VCaP (cell line): ENCODE measurements at regions not wholly inside any gene's neighbourhood (a gene's known extent, or its start where the extent isn't known, plus 50 kb on each side); places are given as distances from the start of the nearest gene placed in this dataset.

Experiments used
- H3K27ac ChIP-seq: fragments of 450-650 bp; 2 replicates; pipeline ENCODE4 v1.5.1; 2017
- TF ChIP-seq, protein P1 (sequence below): fragments of 450-650 bp; conservative IDR thresholded peaks from 2 replicates; pipeline ENCODE4 v1.5.1; 2017; ENCODE audit warnings: mild to moderate bottlenecking, moderate library complexity

DNA sequence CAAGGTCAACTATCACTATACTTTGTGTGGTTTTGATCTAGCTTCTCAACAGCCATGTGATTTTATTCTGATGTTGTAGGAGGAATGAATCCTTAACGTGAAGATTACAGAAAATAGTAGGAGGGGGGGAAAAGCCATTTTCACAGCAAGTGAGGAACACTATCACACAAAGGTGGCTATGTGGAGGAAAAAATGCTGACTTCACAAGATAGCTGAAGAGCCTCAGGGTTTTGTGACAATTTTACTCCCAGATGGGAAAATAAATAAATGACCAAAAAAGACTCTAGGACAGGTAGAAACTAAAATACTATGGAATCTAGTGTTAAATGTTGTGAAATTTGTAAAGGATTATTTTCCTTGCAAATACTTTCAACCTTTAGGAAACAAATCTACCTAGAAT is 281.0 kb downstream of the ADRA2A start:
- TF ChIP-seq, protein P1, sequence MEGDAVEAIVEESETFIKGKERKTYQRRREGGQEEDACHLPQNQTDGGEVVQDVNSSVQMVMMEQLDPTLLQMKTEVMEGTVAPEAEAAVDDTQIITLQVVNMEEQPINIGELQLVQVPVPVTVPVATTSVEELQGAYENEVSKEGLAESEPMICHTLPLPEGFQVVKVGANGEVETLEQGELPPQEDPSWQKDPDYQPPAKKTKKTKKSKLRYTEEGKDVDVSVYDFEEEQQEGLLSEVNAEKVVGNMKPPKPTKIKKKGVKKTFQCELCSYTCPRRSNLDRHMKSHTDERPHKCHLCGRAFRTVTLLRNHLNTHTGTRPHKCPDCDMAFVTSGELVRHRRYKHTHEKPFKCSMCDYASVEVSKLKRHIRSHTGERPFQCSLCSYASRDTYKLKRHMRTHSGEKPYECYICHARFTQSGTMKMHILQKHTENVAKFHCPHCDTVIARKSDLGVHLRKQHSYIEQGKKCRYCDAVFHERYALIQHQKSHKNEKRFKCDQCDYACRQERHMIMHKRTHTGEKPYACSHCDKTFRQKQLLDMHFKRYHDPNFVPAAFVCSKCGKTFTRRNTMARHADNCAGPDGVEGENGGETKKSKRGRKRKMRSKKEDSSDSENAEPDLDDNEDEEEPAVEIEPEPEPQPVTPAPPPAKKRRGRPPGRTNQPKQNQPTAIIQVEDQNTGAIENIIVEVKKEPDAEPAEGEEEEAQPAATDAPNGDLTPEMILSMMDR, result no peak
- no peak overlapping the region for H3K27ac ChIP-seq

DNA sequence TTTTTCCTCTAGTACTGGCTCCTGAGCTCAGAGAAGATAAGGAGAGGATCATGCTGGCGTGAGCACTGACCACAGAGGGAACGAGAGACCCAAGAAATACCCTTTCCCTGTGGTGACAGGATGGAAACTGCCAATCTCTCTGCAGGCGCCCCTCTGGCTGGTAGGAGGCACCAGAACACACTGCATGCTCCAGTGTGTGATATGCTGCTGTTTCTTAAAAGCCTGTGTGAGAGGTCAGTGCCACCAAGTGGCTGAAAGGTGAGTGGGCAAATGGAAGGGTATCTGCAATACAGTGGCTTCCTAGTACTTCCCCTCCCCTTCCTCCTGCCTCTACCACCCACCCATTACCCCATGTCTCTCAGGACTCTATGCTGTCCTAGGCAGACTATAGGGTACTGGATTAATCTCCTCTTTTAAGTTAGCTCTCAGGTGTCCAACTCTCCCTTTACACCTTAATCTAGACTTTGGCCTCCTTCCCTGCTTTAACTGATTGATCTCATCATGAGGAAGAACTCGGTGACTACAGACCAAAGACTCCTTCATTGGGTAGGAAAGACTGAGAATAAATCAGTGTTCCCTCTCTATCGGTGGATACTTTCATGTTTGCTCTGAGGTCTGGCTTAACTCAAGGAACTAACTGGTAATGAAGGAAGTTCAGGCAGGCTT is 283.6 kb downstream of the ADRA2A start:
- H3K27ac ChIP-seq, result no peak overlapping the region
- TF ChIP-seq, protein P1, result peak; percentile 90

DNA sequence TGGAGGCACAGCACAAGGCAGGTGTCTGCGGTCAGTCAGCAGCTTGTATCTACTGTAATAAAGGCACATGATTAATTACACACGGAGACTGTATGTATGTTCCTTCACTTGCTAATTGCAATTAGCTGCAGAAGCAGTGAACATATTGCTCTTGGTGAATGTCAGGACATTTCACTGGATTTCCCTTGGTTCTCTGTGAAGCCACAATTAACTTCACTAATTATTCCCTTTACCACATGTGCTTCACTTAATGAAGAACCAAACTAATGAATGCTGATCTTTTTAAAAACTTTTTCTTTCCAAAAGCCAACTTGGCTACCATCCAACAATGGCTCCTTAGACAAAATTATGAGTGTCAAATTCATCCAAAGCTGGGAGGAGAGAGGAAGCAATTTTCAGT is 290.7 kb downstream of the ADRA2A start:
- TF ChIP-seq, protein P1, result no peak
- H3K27ac ChIP-seq, result no peak overlapping the region

DNA sequence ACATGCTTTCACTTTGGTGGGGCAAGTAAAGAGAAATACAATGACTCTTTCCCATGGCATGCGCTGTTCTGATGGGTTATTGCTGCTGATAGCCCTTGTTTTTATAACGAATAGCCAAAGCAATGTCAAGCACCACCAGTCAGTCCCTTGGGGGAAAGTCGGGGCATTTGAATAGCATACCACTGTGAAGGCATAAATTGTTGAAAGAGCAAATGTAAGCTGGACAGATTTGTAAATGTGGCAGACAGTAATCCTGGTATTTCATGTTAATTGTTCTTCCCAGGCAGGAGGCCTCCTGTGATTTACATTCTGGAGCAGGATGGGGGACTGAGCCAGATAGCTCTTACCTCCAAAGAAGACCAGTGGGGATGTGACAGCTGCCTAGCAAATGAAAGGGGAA is 293.3 kb downstream of the ADRA2A start:
- TF ChIP-seq, protein P1, result no peak

DNA sequence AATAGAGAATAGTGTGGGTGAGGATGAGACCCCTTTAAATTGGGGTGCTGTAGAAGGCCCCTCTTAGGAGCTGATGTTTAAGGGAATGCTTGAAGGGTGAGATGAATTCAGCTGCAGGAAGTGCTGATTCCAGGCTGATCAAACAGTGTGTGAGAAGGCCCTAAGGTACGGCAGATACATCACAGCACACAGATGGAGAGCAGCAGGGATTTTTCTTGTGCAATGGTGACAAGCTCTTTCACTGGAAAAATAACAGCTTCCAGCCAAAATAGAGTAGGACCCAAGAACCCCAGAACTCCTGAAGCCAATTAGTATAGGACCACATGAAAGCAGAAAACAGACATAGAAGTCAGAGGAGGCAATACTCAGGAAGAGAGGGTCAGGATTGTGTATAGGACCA is 296.9 kb downstream of the ADRA2A start:
- no peak overlapping the region for H3K27ac ChIP-seq

More for the DNA sequence above, 293.3 kb downstream of the ADRA2A start:
- H3K27ac ChIP-seq, result no peak overlapping the region

DNA sequence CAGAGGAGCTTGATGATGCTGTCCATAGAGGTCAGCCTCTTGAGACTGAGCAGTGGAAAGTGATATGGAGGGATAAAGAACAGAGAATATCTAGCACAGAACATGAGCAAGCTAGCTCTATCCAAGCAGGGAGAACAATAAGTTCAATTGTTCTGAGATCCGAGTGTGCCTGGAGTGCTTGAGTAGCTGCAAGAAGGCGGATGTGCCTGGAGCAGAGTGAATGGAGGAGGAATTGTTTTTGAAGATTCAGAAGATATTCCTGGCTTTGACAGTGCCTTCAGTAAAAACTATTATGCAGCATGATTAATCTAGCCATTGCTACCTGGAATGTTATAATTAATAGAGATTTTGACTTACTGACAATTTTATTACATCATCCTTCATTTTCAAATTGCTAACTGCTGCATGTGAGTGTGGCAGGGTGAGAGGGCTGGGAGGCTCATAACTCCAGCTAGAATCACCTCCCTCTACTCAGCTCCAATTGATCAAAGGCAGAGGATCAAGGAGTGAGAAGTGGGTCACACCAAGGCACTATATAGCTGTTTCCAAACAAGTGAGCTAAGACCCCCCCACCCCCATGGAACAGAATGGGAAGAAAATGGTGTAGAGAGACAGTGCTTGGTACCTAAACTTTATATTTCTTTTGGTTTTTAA is 302.8 kb downstream of the ADRA2A start:
- TF ChIP-seq, protein P1, result no peak
- no peak overlapping the region for H3K27ac ChIP-seq

More for the DNA sequence above, 296.9 kb downstream of the ADRA2A start:
- TF ChIP-seq, protein P1, result no peak

DNA sequence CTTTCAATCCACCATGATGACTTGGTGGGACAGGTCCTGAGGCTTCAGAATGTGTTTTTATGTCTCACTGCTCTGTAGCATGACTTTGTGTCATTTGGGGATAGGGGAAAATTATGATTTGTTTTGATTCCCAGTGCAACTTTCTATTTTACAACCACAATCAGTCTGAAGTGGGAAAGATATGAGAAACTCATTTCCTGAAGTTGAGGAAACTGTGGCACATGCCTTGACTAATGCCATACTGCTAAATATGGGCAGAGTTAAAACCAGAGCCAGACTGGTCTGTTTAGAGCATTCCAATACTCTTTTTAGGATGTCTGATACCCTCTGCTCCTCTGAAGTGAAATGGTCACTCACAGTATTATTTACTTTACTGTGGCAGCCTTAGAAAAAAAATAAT is 307.7 kb downstream of the ADRA2A start:
- TF ChIP-seq, protein P1, result no peak
- no peak overlapping the region for H3K27ac ChIP-seq
